ENCODE measurements at regions not wholly inside any gene's neighbourhood (a gene's known extent, or its start where the extent isn't known, plus 50 kb on each side); places are given as distances from the start of the nearest gene placed in this dataset.

- no peak for DNase-seq (ENCODE audit: low spot score)
- H3K4me1 ChIP-seq (replicated peaks), result no peaks in the 10 kb centered on the region
- no peak for TF ChIP-seq CTCF (IDR thresholded peaks at IDR 0.05)
- TF ChIP-seq POLR2AphosphoS5 (IDR thresholded peaks at IDR 0.05), result no peak
- no peak for TF ChIP-seq POLR2A (IDR thresholded peaks at IDR 0.05)
- no peaks in the 10 kb centered on the region for H3K27me3 ChIP-seq (replicated peaks; ENCODE audit: insufficient read depth)
- intact Hi-C loops (cut with DNase I), result no loop called here
- no peaks in the 10 kb centered on the region for H3K36me3 ChIP-seq
- no peak overlapping the region for H3K4me3 ChIP-seq
- WGBS, result 89% methylated on average over 5 of the region's 5 CpGs
- H3K9me3 ChIP-seq, result no peaks in the 10 kb centered on the region
- no peak overlapping the region for H3K27ac ChIP-seq
Observed at GRCh38 chrX:13149702-13150350, 105.4 kb upstream of the FAM9C start.

GRCh38 chrX:13147733-13148132, 103.3 kb upstream of the FAM9C start:
- no peak for TF ChIP-seq POLR2AphosphoS5 (IDR thresholded peaks at IDR 0.05)
- no peak for TF ChIP-seq POLR2A (IDR thresholded peaks at IDR 0.05)
- no peak for TF ChIP-seq CTCF (IDR thresholded peaks at IDR 0.05)
- Histone ChIP-seq H3K4me1 (replicated peaks) (no peaks in the 10 kb centered on the region), H3K4me3 (no peak overlapping the region), H3K27me3 (replicated peaks; ENCODE audit: insufficient read depth) (no peaks in the 10 kb centered on the region), H3K36me3 (no peaks in the 10 kb centered on the region), H3K9me3 (no peaks in the 10 kb centered on the region), H3K27ac (no peak overlapping the region)
- no peak for DNase-seq (ENCODE audit: low spot score)
- intact Hi-C loops (cut with DNase I), result no loop called here

- 77% methylated on average over 3 of the region's 3 CpGs for WGBS
- DNase-seq (ENCODE audit: low spot score), result no peak
- intact Hi-C loops (cut with DNase I), result no loop called here
- Histone ChIP-seq H3K27me3 (replicated peaks; ENCODE audit: insufficient read depth) (no peaks in the 10 kb centered on the region), H3K27ac (no peak overlapping the region), H3K4me1 (replicated peaks) (no peaks in the 10 kb centered on the region), H3K9me3 (no peaks in the 10 kb centered on the region), H3K36me3 (no peaks in the 10 kb centered on the region), H3K4me3 (no peak overlapping the region)
- TF ChIP-seq CTCF (IDR thresholded peaks at IDR 0.05) (no peak), POLR2AphosphoS5 (IDR thresholded peaks at IDR 0.05) (no peak), POLR2A (IDR thresholded peaks at IDR 0.05) (no peak)
Observed at GRCh38 chrX:13147147-13147546, 102.7 kb upstream of the FAM9C start.

- Histone ChIP-seq H3K4me3 (no peak overlapping the region), H3K4me1 (replicated peaks) (no peaks in the 10 kb centered on the region), H3K27ac (no peak overlapping the region), H3K9me3 (no peaks in the 10 kb centered on the region), H3K36me3 (no peaks in the 10 kb centered on the region), H3K27me3 (replicated peaks; ENCODE audit: insufficient read depth) (no peaks in the 10 kb centered on the region)
- no peak for TF ChIP-seq POLR2AphosphoS5 (IDR thresholded peaks at IDR 0.05)
- no peak for TF ChIP-seq CTCF (IDR thresholded peaks at IDR 0.05)
- TF ChIP-seq POLR2A (IDR thresholded peaks at IDR 0.05), result no peak
- DNase-seq (ENCODE audit: low spot score), result no peak
- 100% methylated on average over 1 of the region's 1 CpG for WGBS
- intact Hi-C loops (cut with DNase I), result no loop called here
Observed at GRCh38 chrX:13144927-13145655, 100.7 kb upstream of the FAM9C start.

- no peaks in the 10 kb centered on the region for H3K4me1 ChIP-seq (replicated peaks)
- no peak for DNase-seq (ENCODE audit: low spot score)
- 100% methylated on average over 1 of the region's 3 CpGs for WGBS
- TF ChIP-seq POLR2A (IDR thresholded peaks at IDR 0.05) (no peak), POLR2AphosphoS5 (IDR thresholded peaks at IDR 0.05) (no peak), CTCF (IDR thresholded peaks at IDR 0.05) (no peak)
- H3K27ac ChIP-seq, result no peak overlapping the region
- no peak overlapping the region for H3K4me3 ChIP-seq
- no peaks in the 10 kb centered on the region for H3K27me3 ChIP-seq (replicated peaks; ENCODE audit: insufficient read depth)
- H3K9me3 ChIP-seq, result no peaks in the 10 kb centered on the region
- intact Hi-C loops (cut with DNase I), result no loop called here
- H3K36me3 ChIP-seq, result no peaks in the 10 kb centered on the region
Observed at GRCh38 chrX:13142891-13143290, 98.5 kb upstream of the FAM9C start.
